Left renal pelvis (tissue), 4 donors: ENCODE measurements at regions not wholly inside any gene's neighbourhood (a gene's known extent, or its start where the extent isn't known, plus 50 kb on each side); places are given as distances from the start of the nearest gene placed in this dataset.
"Not testable (repeated sequence)": the region's sequence is repeated elsewhere in the genome, so short reads cannot be mapped to it uniquely, and the experiment has no call there.

Source experiments
- DNase-seq, 4 donors: peaks; one replicate each; pipeline ENCODE4 v3.0.0-alpha.2; 2013; ENCODE audit warnings: low read depth in 4 of 4, low spot score in 3 of 4

- DNase-seq: no peak
Measured at GRCh38 chr11:134853992-134854991, 442.2 kb upstream of the B3GAT1 start.

GRCh38 chr11:134851503-134852224 lies 439.6 kb upstream of the B3GAT1 start:
- DNase-seq: peak in 1 of 4 donors; percentile 76

- no peak for DNase-seq
Measured at GRCh38 chr11:134850566-134850965, 438.5 kb upstream of the B3GAT1 start.

DNA sequence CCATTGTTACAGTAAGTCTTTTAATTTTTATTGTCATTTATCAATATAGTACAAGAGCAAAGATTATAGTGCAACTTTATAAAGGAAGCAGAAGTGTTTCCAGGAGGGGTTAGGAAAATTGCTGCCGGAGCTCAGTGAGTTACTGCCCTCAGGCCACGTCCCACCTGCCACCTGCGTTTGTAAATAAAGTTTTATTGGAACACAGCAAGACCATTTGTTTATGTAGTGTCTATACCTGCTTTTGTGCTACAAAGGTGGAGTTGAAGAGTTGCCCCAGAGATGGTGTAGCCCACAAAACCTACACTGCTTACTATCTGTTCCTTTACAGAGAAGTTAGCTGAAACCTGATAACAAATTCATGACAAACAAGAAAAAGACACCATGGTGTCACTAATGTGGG lies 437.8 kb upstream of the B3GAT1 start:
- DNase-seq: no peak

GRCh38 chr11:134847083-134847715 lies 435.2 kb upstream of the B3GAT1 start:
- no peak for DNase-seq

GRCh38 chr11:134846328-134847082 lies 434.5 kb upstream of the B3GAT1 start:
- no peak for DNase-seq

DNA sequence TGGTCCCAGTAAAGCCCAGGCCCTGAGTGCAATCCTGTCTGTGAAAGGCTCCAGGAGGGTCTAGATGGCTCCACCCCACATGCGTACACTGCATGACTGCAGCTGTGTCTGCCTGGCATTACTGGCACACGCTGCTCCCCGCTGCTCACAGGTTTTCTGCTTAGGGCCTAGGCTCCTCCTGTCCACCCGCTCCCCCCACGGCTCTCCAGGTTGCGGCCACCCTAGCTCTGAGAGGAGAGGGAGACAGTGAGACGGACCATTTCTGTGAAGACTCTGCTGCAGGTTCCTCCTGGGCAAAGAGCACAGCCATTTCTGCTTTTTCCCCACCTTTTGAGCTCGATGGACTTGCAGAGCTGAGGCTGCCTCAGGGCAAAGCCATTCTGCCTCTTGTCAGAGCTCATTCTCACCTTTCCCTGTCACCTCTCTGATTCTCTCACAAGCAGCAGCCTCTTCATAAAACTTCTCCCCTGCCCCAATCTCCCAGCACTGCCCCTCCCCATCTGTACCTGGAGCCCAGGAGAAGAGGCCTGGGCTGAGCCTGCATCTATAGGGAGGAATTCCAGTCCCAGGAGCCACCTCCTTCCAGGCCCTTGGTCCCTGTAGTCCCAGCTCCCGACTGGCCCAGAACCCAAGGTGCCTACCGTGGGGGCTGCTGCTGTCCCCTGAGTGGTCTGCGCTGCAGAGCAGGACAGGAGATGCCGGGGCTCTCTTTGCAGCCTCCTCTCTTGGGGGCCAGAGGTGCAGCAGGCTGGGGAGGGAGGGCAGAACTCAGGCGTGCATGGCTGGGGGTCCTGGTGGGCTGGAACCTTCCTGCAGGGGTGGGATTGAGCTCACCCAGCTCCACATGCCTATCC lies 433.7 kb upstream of the B3GAT1 start:
- no peak for DNase-seq

DNA sequence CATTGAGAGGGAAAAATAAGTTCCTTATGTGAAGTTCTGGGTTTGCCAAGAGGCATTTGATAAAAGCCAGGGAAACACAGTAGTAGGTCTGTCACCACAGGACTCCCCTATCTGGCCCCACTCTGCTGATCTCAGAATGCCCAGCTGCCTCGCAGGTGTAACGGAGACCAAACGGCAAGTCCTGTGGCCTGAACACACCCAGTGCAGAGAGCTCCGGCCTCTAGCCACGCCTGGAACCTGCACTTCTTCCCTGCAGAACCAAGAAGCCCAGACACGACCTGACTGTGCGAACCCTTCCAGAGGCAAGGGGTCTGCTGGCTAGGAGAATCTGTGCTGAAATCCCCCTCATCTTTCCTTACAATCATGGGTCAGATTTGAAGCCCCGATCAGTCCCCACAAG lies 432.8 kb upstream of the B3GAT1 start:
- no peak for DNase-seq

DNA sequence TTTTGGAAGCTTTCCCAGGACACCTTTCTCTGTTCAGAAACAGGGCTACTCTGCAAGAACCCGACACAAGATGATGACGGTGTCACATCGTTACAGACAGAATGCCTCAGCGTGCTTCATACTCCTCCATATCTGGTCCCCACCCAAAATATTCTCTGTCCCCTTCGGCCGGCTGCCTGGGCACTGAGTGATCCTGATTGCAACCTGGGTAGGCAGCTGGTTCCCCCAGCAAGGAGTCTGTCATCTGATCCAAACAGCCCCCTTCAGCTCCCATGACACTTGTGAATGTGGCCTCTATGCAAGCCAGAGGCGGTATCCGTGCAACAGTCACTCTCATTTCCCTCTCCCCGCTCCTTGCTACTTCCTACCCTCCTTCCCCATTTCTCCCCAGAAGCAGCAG lies 431.7 kb upstream of the B3GAT1 start:
- no peak for DNase-seq

- no peak for DNase-seq
Measured at GRCh38 chr11:134843020-134843419, 431.0 kb upstream of the B3GAT1 start.

- no peak for DNase-seq
Measured at GRCh38 chr11:134841972-134842371, 429.9 kb upstream of the B3GAT1 start.

DNA sequence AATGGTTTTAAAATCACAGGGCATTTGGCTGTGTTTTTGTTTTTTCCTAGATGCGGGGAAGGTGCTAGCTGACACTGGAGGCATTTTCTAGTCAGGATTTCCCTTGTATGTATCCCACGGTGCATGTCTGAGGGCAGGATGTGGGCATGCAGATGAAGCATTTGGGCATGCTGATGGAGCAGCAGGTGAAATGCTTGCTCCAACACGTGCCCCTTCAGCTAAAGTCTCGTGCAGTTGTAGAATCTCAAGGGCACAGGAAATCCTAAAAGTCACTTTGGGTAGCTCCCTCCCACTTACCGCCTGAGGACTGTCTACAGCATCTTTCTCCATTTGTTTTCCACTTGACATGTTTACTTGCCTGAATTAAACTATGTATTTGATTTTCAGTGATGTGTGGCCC lies 429.4 kb upstream of the B3GAT1 start:
- DNase-seq: no peak

DNA sequence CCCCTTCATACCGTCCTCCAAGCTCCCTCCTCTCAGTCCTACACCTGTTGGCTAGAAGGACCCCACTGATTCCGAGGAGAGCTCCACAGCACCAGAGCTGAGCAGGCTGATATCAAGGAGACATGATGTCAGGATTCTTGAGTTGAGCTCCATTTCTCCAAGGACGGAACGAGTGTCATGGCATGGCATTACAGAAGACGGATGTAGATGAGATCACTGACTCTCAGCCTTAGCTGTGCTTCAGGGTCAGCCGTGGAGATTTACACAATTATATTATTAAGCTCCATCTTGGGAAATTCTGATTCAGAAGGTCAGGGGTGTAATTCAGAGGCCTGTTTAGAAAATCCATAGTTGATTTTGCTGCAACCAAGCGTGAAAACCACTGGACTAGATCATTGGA lies 428.9 kb upstream of the B3GAT1 start:
- DNase-seq: no peak

DNA sequence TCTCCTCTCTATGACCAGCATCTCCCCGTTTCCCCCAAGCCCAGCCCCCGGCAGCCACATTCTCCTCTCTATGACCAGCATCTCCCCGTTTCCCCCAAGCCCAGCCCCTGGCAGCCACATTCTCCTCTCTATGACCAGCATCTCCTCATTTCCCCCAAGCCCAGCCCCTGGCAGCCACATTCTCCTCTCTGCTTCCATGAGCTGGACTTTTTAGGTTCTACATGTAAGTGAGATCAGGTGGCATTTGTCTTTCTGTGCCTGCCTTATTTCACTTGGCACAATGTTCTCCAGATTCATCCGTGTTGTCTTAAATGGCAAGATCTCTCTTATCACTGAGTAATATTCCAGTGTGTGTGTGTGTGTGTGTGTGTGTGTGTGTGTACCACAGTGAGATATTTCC lies 428.1 kb upstream of the B3GAT1 start:
- DNase-seq: not testable (repeated sequence)

DNA sequence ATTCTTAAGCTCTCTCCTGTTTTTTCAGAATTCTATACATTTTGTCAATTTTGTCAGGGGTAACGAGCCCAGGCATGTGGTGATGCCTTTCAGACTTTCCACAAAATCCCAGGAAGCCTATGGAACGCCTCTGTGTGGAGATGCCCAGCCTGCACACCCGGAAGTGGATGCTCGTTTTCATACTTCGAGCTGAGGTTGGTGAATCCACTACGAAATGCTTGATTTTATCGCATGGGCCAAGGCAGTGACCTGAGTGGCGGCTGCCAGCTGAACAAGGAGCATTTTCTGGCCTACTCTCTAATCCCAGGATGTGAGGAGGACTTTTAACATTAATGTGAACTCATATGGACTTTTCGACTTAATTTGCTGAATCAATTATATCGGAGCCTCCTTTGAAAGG lies 426.7 kb upstream of the B3GAT1 start:
- DNase-seq: no peak

- no peak for DNase-seq
Measured at GRCh38 chr11:134837887-134838232, 425.8 kb upstream of the B3GAT1 start.

DNA sequence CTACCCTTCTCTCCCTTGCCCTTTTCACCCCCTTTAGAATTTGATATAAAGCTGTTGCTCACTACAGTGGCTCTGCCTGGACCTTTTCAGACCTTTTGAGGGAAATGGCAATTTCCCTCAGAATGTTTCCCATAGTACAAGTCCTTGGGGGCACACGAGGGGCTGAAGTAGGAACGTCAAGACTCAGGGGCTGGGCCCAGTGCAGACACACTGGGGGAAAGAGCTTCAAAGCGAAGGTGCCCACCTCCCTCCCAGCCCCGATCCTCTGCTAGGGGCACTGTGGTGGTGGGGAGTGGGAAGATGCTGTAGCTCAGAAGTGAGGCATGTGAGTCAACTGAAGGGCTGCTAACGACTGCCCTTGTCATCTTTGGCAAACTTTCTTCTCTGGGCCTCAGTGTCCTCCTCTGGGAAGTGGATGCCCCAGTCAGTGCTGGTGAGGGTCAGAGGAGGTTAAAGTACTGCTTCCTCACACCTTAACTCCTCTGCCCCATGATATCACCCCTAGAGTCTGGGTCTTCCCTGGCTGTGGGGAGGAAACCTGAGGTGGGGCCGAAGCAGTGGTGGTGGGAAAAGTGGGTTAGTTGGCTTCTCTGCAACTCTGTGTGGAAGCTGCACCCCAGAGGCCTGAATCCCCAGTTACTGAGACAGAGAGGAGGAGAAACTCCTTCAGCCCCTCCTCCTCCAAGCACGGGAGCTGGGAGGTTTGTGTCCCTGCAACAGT lies 425.3 kb upstream of the B3GAT1 start:
- DNase-seq: no peak

- no peak for DNase-seq
Measured at GRCh38 chr11:134836561-134836960, 424.5 kb upstream of the B3GAT1 start.

GRCh38 chr11:134835561-134835960 lies 423.5 kb upstream of the B3GAT1 start:
- no peak for DNase-seq
